H1 (cell line): ENCODE measurements at regions not wholly inside any gene's neighbourhood (a gene's known extent, or its start where the extent isn't known, plus 50 kb on each side); places are given as distances from the start of the nearest gene placed in this dataset.

Source experiments
- CTCF ChIA-PET: fragments of 300-600 bp; sonication (Branson Sonifier 250); formaldehyde crosslinking; loops from one replicate; lab custom pipeline; 2021; ENCODE audit not compliant: partially characterized antibody; lab: Charles Lee
- POLR2A ChIA-PET: fragments of 300-600 bp; sonication (Branson Sonifier 250); formaldehyde crosslinking; loops from one replicate; lab custom pipeline; 2021; ENCODE audit warnings: inconsistent platforms; ENCODE audit not compliant: partially characterized antibody; lab: Charles Lee
- DNase-seq, 2 experiments: peaks; one replicate each; pipeline versions ENCODE4 v3.0.0 to v3.0.0-alpha.2; 2010 to 2022; ENCODE audit warnings: low spot score in 2 of 2, low read depth in 1 of 2, mixed read lengths in 1 of 2
- FAIRE-seq: peaks from 2 replicates; lab custom pipeline; 2011; peaks lifted over from hg19 to GRCh38; lab: Jason Lieb, UNC
- H2AFZ ChIP-seq: 2 replicates; pipeline ENCODE4 v1.8.1; 2012; ENCODE audit warnings: low read length, inconsistent platforms
- H2AK5ac ChIP-seq: 2 replicates; pipeline ENCODE4 v1.6.1; 2013; ENCODE audit warnings: low read depth, low read length
- H2BK120ac ChIP-seq: replicated peaks from 2 replicates; pipeline ENCODE3; 2013; ENCODE audit warnings: low read depth, low read length, inconsistent platforms
- H2BK12ac ChIP-seq: 2 replicates; pipeline ENCODE4 v1.6.1; 2013; ENCODE audit warnings: low read depth, low read length
- H2BK15ac ChIP-seq: 2 replicates; pipeline ENCODE4 v1.6.1; 2013; ENCODE audit warnings: low read length
- H2BK20ac ChIP-seq: 2 replicates; pipeline ENCODE4 v1.6.1; 2013; ENCODE audit warnings: low read length
- H2BK5ac ChIP-seq: 2 replicates; pipeline ENCODE4 v1.6.1; 2013; ENCODE audit warnings: low read depth, low read length
- H3K14ac ChIP-seq: 2 replicates; pipeline ENCODE4 v1.6.1; 2013; ENCODE audit warnings: inconsistent platforms; ENCODE audit not compliant: insufficient read length
- H3K18ac ChIP-seq: 2 replicates; pipeline ENCODE4 v1.6.1; 2013; ENCODE audit warnings: low read length; ENCODE audit errors: extremely low read depth
- H3K23ac ChIP-seq: 2 replicates; pipeline ENCODE4 v1.6.1; 2013; ENCODE audit warnings: inconsistent platforms; ENCODE audit not compliant: insufficient read length
- H3K23me2 ChIP-seq: 2 replicates; pipeline ENCODE4 v1.6.1; 2013; ENCODE audit warnings: low read depth, low read length
- H3K27ac ChIP-seq: 2 replicates; pipeline ENCODE4 v1.6.1; 2011; ENCODE audit warnings: low read depth, low read length, inconsistent platforms
- H3K27me3 ChIP-seq, 4 experiments: replicated peaks in 1 of 4; 1 replicate in 1 of 4; 2 replicates in 3 of 4; pipeline versions ENCODE4 v1.6.1 to v1.8.1; 2011 to 2013; ENCODE audit warnings: low read length in 3 of 4, mild to moderate bottlenecking in 3 of 4, inconsistent platforms in 2 of 4, mixed read lengths in 2 of 4, moderate library complexity in 1 of 4; ENCODE audit not compliant: control insufficient read depth in 3 of 4, insufficient read depth in 3 of 4; ENCODE audit errors: extremely low read depth in 1 of 4
- H3K36me3 ChIP-seq, 4 experiments: 2 replicates each; pipeline versions ENCODE4 v1.6.1 to v1.8.1; 2011 to 2013; ENCODE audit warnings: mild to moderate bottlenecking in 4 of 4, low read length in 3 of 4, moderate library complexity in 2 of 4, control low read depth in 1 of 4, inconsistent platforms in 1 of 4; ENCODE audit not compliant: insufficient read depth in 4 of 4, control insufficient read depth in 2 of 4
- H3K4ac ChIP-seq: replicated peaks from 2 replicates; pipeline ENCODE3; 2013; ENCODE audit warnings: low read length, low read depth, mixed read lengths, inconsistent platforms; ENCODE audit not compliant: insufficient read length
- H3K4me1 ChIP-seq, 4 experiments: replicated peaks in 1 of 4; 1 replicate in 1 of 4; 2 replicates in 3 of 4; pipeline versions ENCODE4 v1.6.1 to v1.8.1; 2011 to 2013; ENCODE audit warnings: low read length in 3 of 4, inconsistent platforms in 2 of 4, mixed read lengths in 1 of 4; ENCODE audit not compliant: insufficient read depth in 4 of 4, control insufficient read depth in 3 of 4
- H3K4me2 ChIP-seq, 2 experiments: 2 replicates each; pipeline versions ENCODE4 v1.6.1 to v1.8.1; 2011 to 2013; ENCODE audit warnings: low read depth in 2 of 2, low read length in 2 of 2, control low read depth in 1 of 2, inconsistent platforms in 1 of 2, mild to moderate bottlenecking in 1 of 2; ENCODE audit not compliant: insufficient read depth in 1 of 2
- H3K4me3 ChIP-seq, 4 experiments: fragments of 200-600, 300-600 bp in 1 of 4; sonication (generic), shearing (Covaris generic), sonication (Bioruptor Twin) in 1 of 4; 2 replicates each; pipeline versions ENCODE4 v1.5.1 to v1.8.1; 2011 to 2016; ENCODE audit warnings: low read length in 4 of 4, low read depth in 3 of 4, control low read depth in 2 of 4, inconsistent platforms in 2 of 4, mild to moderate bottlenecking in 2 of 4, mixed read lengths in 1 of 4, moderate library complexity in 1 of 4; ENCODE audit not compliant: insufficient read depth in 2 of 4; ENCODE audit errors: extremely low read depth in 1 of 4
- H3K56ac ChIP-seq: replicated peaks from 2 replicates; pipeline ENCODE3; 2013; ENCODE audit warnings: low read depth, mild to moderate bottlenecking, mixed read lengths, low read length, inconsistent platforms; ENCODE audit not compliant: insufficient read length
- H3K79me1 ChIP-seq: 2 replicates; pipeline ENCODE4 v1.6.1; 2013; ENCODE audit warnings: low read depth, low read length, control low read depth
- H3K79me2 ChIP-seq, 2 experiments: 2 replicates each; pipeline versions ENCODE4 v1.6.1 to v1.8.1; 2012 to 2013; ENCODE audit warnings: low read length in 2 of 2, mild to moderate bottlenecking in 2 of 2, inconsistent platforms in 1 of 2; ENCODE audit not compliant: insufficient read depth in 2 of 2, control insufficient read depth in 1 of 2
- H3K9ac ChIP-seq, 4 experiments: replicated peaks in 1 of 4; 1 replicate in 1 of 4; 2 replicates in 3 of 4; pipeline versions ENCODE4 v1.6.1 to v1.8.1; 2011 to 2013; ENCODE audit warnings: low read depth in 3 of 4, low read length in 3 of 4, control low read depth in 2 of 4, mild to moderate bottlenecking in 2 of 4, moderate library complexity in 2 of 4, inconsistent platforms in 1 of 4; ENCODE audit errors: extremely low read depth in 1 of 4
- H3K9me3 ChIP-seq, 2 experiments: 2 replicates each; pipeline versions ENCODE4 v1.6.1 to v1.8.1; 2012 to 2013; ENCODE audit warnings: mild to moderate bottlenecking in 2 of 2, moderate library complexity in 2 of 2, control low read depth in 1 of 2, inconsistent platforms in 1 of 2, low read depth in 1 of 2, low read length in 1 of 2, mixed read lengths in 1 of 2; ENCODE audit not compliant: insufficient read depth in 2 of 2
- H4K20me1 ChIP-seq, 2 experiments: replicated peaks in 1 of 2; 2 replicates each; pipeline versions ENCODE3 to v1.8.1; 2011 to 2013; ENCODE audit warnings: inconsistent platforms in 2 of 2, low read length in 2 of 2, mild to moderate bottlenecking in 1 of 2; ENCODE audit not compliant: insufficient read depth in 2 of 2, control insufficient read depth in 1 of 2
- H4K5ac ChIP-seq: 2 replicates; pipeline ENCODE4 v1.6.1; 2013; ENCODE audit warnings: low read length, low read depth, mixed read lengths, inconsistent platforms; ENCODE audit not compliant: insufficient read length
- H4K8ac ChIP-seq: 2 replicates; pipeline ENCODE4 v1.8.0; 2013; ENCODE audit warnings: mild to moderate bottlenecking, moderate library complexity, low read length, inconsistent platforms; ENCODE audit not compliant: insufficient read depth; ENCODE audit errors: extremely low read depth
- H4K91ac ChIP-seq: replicated peaks from 2 replicates; pipeline ENCODE3; 2013; ENCODE audit warnings: low read length, mixed read lengths, inconsistent platforms; ENCODE audit not compliant: insufficient read length
- BCL11A ChIP-seq, 2 experiments: IDR thresholded peaks; one replicate each; pipeline ENCODE4 v1.6.1; 2011; ENCODE audit warnings: low read depth in 2 of 2, low read length in 2 of 2, mild to moderate bottlenecking in 2 of 2
- CBX5 ChIP-seq: fragments of 300-800, 300-1000 bp; sonication (generic); IDR thresholded peaks from 2 replicates; pipeline ENCODE4 v1.7.1; 2016; ENCODE audit warnings: antibody characterized with exemption, low read length, low read depth
- CREB1 ChIP-seq: IDR thresholded peaks from 2 replicates; pipeline ENCODE4 v1.6.1; 2012; ENCODE audit warnings: inconsistent platforms
- CTCF ChIP-seq, 3 experiments: IDR thresholded peaks; 1 replicate in 2 of 3; 2 replicates in 1 of 3; pipeline versions ENCODE4 v1.5.1 to v1.6.1; 2011; ENCODE audit warnings: low read length in 3 of 3, mild to moderate bottlenecking in 3 of 3, inconsistent platforms in 2 of 3, low read depth in 1 of 3, moderate library complexity in 1 of 3; ENCODE audit not compliant: insufficient read depth in 1 of 3; ENCODE audit errors: control extremely low read depth in 1 of 3
- EP300 ChIP-seq, 2 experiments: IDR thresholded peaks; 1 replicate in 1 of 2; 2 replicates in 1 of 2; pipeline ENCODE4 v1.6.1; 2011 to 2012; ENCODE audit warnings: low read depth in 2 of 2, low read length in 2 of 2, mild to moderate bottlenecking in 2 of 2, borderline replicate concordance in 1 of 2, inconsistent platforms in 1 of 2, moderate library complexity in 1 of 2
- MAX ChIP-seq: IDR thresholded peaks from 2 replicates; pipeline ENCODE4 v1.6.1; 2012; ENCODE audit warnings: inconsistent platforms
- RNF2 ChIP-seq: fragments of 200-900, 300-1000 bp; sonication (generic); IDR thresholded peaks from 2 replicates; pipeline ENCODE4 v1.7.1; 2016; ENCODE audit warnings: borderline replicate concordance, low read depth, mild to moderate bottlenecking, antibody characterized with exemption, low read length; ENCODE audit not compliant: poor library complexity, severe bottlenecking; ENCODE audit errors: missing control alignments
- SIX5 ChIP-seq: IDR thresholded peaks from 2 replicates; pipeline ENCODE4 v1.6.1; 2011; ENCODE audit warnings: mild to moderate bottlenecking, low read depth, low read length
- WGBS, 2 experiments: shearing (Covaris generic) in 1 of 2; methylation state at CpG; one replicate each; pipeline versions ENCODE4 v1.1.6 to v1.1.7; 2013 to 2015; ENCODE audit warnings: low lambda C conversion rate in 2 of 2, mixed read lengths in 2 of 2, inconsistent platforms in 1 of 2, low coverage in 1 of 2, missing lambda C conversion rate in 1 of 2; ENCODE audit not compliant: insufficient replicate concordance in 2 of 2, insufficient coverage in 1 of 2, insufficient read length in 1 of 2; ENCODE audit errors: extremely low coverage in 1 of 2, missing lambda C conversion rate in 1 of 2; 5-methylcytosine and 5-hydroxymethylcytosine counted together

GRCh38 chr4:157908031-157908430 lies 264.8 kb downstream of the GASK1B start:
- Histone ChIP-seq H3K18ac (no peak overlapping the region), H3K56ac (no peak overlapping the region), H2AFZ (0 out of 2 replicates have a peak overlapping the region, but pooled peaks have one; percentile 4), H2BK20ac (no peak overlapping the region), H3K23ac (no peak overlapping the region), H4K20me1 (no peaks in the 10 kb centered on the region), H3K9ac (no peak overlapping the region), H4K91ac (no peak overlapping the region), H3K4me1 (no peaks in the 10 kb centered on the region), H3K27me3 (no peaks in the 10 kb centered on the region), H4K8ac (no peak overlapping the region), H2BK12ac (no peak overlapping the region), H3K27ac (no peak overlapping the region), H3K79me2 (no peaks in the 10 kb centered on the region), H4K5ac (no peak overlapping the region), H3K4me3 (no peak overlapping the region), H3K36me3 (no peaks in the 10 kb centered on the region), H2BK5ac (no peak overlapping the region), H3K9me3 (no peaks in the 10 kb centered on the region), H3K79me1 (no peaks in the 10 kb centered on the region), H3K4me2 (no peak overlapping the region), H2AK5ac (no peak overlapping the region), H2BK15ac (no peak overlapping the region), H3K4ac (no peak overlapping the region), H3K23me2 (no peaks in the 10 kb centered on the region), H2BK120ac (no peak overlapping the region), H3K14ac (no peak overlapping the region)
- FAIRE-seq (no peak), DNase-seq (no peak)
- 74% methylated on average over 3 of the region's 3 CpGs; no CpG with 5 or more reads in 1 of the 2 experiments for WGBS, 2 experiments
- POLR2A ChIA-PET, result interaction anchor here (0.6 kb wide), 1 partner anchor 586 kb away, joined by 3 read pairs; no protein-coding TSS in a partner anchor
- CTCF ChIA-PET, result no interaction called here
- TF ChIP-seq SIX5 (no peak), MAX (no peak), CBX5 (no peak), BCL11A (IDR thresholded peaks at IDR 0.05; ENCODE audit: low read depth in 2 of 2, low read length in 2 of 2) (no peak), CTCF (IDR thresholded peaks at IDR 0.05; ENCODE audit: control extremely low read depth in 1 of 3, insufficient read depth in 1 of 3, low read depth in 1 of 3, low read length in 3 of 3) (no peak), RNF2 (no peak), CREB1 (no peak), EP300 (IDR thresholded peaks at IDR 0.05; ENCODE audit: borderline replicate concordance in 1 of 2, low read depth in 2 of 2, low read length in 2 of 2) (no peak)
